Endometrium (tissue), 2 donors: ENCODE measurements at regions not wholly inside any gene's neighbourhood (a gene's known extent, or its start where the extent isn't known, plus 50 kb on each side); places are given as distances from the start of the nearest gene placed in this dataset.
A peak's percentile ranks its signal among the peaks of the same experiment; 100 is the strongest.

Source experiments
- FAIRE-seq: peaks from 2 replicates; lab custom pipeline; 2012; peaks lifted over from hg19 to GRCh38; lab: Jason Lieb, UNC
- donor health status: control.
- donor health status: control.

DNA sequence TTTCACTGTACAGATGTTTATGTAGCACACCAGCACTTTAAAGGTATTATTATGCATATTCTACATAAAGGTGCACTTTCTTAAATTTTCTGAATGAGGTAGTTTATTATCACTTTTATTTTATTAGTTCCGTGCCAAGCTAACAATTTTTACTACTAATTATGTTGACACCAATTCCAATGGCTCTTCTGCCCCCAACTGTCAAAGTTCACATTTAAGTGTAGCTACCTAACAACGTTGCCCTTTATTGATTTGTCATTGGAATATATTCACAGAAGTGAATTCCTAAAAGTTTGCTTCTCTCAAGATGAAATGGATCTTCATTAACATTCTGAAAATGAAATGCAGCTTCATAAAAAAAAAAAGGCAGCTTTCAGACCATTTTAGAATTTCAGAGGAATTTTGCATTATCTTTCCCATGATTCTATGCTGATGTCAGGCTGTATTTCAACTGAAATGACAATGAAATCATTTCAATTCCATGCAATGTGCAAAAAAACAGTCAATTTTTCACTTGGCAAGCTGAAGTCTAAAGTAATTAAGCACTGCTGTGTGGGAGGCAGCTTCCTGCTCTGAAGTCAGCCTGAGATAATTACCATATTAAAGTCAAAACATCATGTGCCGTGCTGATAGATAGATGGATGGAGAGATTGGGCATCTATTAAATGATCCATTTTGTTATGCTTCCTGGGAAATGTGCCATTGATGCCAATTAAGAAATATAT lies 229.2 kb downstream of the TTLL7 start:
- FAIRE-seq = no peak

DNA sequence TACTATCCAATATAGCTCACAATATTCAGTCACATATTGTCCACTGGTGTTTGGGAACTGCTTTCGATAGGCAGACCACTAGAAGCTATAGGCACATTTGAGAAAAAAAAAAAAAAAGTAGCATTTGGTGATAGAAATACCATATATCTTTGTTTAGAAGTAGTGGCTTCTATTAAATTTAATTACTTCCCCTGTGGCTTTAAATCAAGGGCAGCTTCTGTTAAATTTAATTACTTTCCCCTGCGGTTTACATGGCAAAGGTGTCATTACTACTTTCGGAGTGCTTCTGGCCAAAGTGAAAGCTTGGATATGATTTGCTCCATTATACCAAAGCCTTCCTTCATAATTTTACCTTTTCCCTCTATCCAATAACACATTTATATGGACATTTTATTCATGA lies 229.9 kb downstream of the TTLL7 start:
- no peak for FAIRE-seq

DNA sequence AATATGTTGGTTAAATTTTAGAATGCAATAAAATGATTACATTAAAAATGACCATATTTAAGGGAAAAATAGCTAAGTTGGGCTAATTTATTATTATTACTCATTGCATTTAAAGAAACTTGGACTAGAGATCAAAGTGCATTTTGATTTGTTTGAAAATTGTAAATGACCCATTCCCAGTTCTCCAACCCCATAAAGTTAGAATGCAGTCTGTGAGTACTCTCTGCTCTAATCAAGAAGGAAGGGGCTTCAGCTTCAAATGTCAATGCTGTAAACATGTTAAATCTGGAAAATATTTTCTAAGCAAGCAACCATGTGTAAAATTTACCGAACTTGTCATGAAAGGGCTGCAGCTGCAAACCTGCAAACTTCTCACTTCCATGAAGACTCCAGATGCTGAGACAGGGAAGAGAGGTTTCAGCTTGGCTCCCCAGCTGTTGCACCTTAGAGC lies 232.7 kb downstream of the TTLL7 start:
- FAIRE-seq = peak; percentile 89

DNA sequence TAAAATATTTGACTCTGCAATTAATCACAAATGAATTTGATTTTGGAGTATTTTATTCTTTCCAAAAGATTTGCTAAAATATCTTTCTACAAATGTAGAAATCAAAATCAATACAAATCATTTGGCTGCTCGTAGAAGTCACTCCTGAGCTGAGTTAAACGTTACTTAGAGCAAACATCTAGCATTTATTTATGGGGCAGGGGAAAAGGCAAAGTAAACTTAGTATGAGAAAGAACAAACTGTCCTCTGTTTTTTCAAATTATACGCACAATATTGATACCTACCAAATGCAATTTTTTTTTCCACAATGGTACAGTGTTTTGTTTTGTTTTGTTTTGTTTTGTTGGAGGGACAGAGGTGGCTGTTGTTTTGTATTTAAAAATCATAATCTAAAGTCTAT lies 233.8 kb downstream of the TTLL7 start:
- no peak for FAIRE-seq

- peak; percentile 12 for FAIRE-seq
These were observed 234.7 kb downstream of the TTLL7 start for GRCh38 chr1:83764209-83764608.

GRCh38 chr1:83763361-83764095 lies 235.4 kb downstream of the TTLL7 start:
- FAIRE-seq = no peak

DNA sequence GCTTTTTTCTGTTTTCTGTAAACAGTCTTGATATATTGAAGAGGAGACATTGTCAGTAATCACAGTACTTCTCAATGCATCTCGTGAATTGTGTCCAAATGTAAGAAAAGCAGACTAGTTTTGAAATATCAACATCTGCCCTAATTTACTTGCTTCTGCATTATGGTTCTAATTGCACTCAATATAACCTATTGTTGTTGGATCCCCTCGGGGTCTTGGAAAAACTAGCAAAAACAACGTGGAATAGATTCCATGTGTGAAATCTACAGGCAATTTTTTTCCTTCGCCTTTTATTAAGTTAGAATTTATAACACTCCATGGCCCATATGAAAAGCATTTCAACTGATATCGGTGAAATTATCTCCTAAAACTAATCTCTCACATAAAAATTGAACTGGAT lies 236.5 kb downstream of the TTLL7 start:
- FAIRE-seq = no peak

GRCh38 chr1:83762039-83762365 lies 236.9 kb downstream of the TTLL7 start:
- no peak for FAIRE-seq

- FAIRE-seq = no peak
These were observed 237.5 kb downstream of the TTLL7 start for GRCh38 chr1:83761167-83762038.

DNA sequence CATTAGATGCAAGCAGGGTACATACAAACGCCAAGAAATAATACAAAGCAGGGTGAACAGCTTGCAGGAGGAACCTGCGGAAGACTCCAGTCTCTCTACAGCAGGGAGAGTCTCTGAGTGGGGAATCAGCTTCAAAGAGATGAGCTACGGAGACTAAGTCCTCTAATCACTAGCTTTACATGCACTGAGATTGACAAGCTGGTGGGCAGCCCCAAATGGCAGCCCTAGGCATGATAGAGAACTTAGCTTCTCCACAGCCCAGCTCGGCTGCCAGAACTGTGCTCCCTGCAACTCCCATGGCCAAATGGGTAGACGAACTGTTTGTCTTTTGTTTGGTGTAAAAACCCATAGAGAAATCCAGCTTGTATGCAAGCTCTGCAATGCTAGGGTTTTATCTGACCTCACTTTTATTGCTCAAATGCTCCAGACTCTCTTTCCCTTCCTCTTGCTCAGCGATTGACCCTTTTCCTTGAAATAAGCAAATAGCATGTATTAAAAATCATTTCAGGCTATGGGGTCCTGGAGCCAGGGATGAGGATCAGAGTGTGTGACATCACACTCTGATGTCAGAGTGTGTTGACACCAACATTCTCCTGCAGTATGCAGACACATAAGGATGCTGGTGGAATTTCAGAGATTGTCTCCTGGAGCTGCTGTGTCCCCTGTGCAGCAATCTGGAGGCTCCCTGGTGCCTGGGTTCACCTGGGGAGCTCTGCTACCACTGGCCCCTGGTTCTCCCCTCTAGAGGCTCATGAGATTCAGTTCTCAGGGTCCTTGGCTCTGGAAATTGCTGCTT lies 238.5 kb downstream of the TTLL7 start:
- no peak for FAIRE-seq

GRCh38 chr1:83756984-83757717 lies 241.8 kb downstream of the TTLL7 start:
- no peak for FAIRE-seq

- FAIRE-seq = no peak
These were observed 247.3 kb downstream of the TTLL7 start for GRCh38 chr1:83751602-83752001.

- FAIRE-seq = no peak
These were observed 248.7 kb downstream of the TTLL7 start for GRCh38 chr1:83750201-83750600.

- FAIRE-seq = no peak
These were observed 251.0 kb downstream of the TTLL7 start for GRCh38 chr1:83747853-83748482.

GRCh38 chr1:83746234-83746633 lies 252.7 kb downstream of the TTLL7 start:
- FAIRE-seq = no peak

GRCh38 chr1:83742446-83742845 lies 256.5 kb downstream of the TTLL7 start:
- no peak for FAIRE-seq

- no peak for FAIRE-seq
These were observed 257.2 kb downstream of the TTLL7 start for GRCh38 chr1:83741770-83742169.

GRCh38 chr1:83741348-83741747 lies 257.6 kb downstream of the TTLL7 start:
- FAIRE-seq = no peak

DNA sequence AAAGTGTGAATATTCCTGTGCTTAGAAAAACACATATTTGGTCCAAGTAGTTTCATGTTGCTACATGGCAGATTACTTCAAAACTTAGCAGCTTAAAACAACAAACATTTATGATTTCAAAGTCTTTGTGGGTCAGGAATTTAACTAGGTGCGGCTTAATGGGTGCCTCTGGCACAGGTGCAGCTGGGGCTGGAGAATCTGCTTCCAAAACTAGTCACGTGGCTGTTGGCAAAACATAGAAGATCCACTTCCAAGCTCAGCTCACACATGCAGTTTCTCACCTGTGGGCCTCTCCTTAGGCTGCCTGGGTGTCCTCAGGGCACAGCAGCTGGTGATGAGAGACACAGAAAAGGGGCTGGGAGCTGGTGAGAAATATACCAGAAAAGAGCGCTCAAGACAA lies 263.4 kb downstream of the TTLL7 start:
- FAIRE-seq = no peak

DNA sequence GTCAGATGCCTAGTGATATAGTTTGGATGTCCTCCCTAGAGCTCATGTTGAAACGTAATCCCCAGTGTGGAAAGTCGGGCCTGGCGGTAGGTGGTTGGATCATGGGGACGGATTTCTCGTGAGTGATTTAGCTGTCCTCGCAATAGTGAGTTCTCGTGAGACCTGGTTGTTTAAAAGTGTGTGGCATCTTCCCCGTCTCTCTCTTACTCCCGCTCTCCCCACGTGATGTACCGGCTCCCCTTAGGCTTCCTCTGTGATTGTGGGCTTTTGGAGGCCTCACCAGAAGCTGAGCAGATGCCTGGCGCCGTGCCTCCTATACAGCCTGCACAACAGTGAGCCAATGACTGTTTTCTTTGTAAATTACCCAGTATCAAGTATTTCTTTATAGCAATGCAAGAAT lies 264.5 kb downstream of the TTLL7 start:
- FAIRE-seq = no peak
